SK-N-SH (cell line): ENCODE measurements at regions not wholly inside any gene's neighbourhood (a gene's known extent, or its start where the extent isn't known, plus 50 kb on each side); places are given as distances from the start of the nearest gene placed in this dataset.

Source experiments
- EP300 ChIP-seq, 2 experiments: IDR thresholded peaks; 2 replicates each; pipeline versions ENCODE4 v1.4.0 to v1.6.1; 2012; ENCODE audit warnings: borderline replicate concordance in 1 of 2, low read depth in 1 of 2, low read length in 1 of 2
- JUND ChIP-seq: IDR thresholded peaks from 2 replicates; pipeline ENCODE4 v1.4.0; 2012
- MEF2A ChIP-seq: IDR thresholded peaks from 2 replicates; pipeline ENCODE4 v1.4.0; 2012; ENCODE audit warnings: low read depth, borderline replicate concordance
- MXI1 ChIP-seq: IDR thresholded peaks from 2 replicates; pipeline ENCODE4 v1.6.1; 2012; ENCODE audit warnings: mild to moderate bottlenecking, low read depth, low read length, improper control_type of control experiment
- POLR2AphosphoS5 ChIP-seq: IDR thresholded peaks from 2 replicates; pipeline ENCODE4 v1.6.1; 2012; ENCODE audit warnings: low read depth, low read length
- RAD21 ChIP-seq: IDR thresholded peaks from 2 replicates; pipeline ENCODE4 v1.6.1; 2012; ENCODE audit warnings: mild to moderate bottlenecking, low read length
- RCOR1 ChIP-seq: fragments of 150-350 bp; IDR thresholded peaks from 2 replicates; pipeline ENCODE4 v1.6.1; 2017; ENCODE audit warnings: antibody characterized with exemption, low read length
- REST ChIP-seq: IDR thresholded peaks from 2 replicates; pipeline ENCODE4 v1.6.1; 2012; ENCODE audit warnings: mild to moderate bottlenecking, low read depth, low read length, moderate library complexity
- RXRA ChIP-seq: IDR thresholded peaks from 2 replicates; pipeline ENCODE4 v1.4.0; 2012; ENCODE audit warnings: low read depth, mild to moderate bottlenecking, borderline replicate concordance
- SIN3A ChIP-seq: IDR thresholded peaks from 2 replicates; pipeline ENCODE4 v1.6.1; 2012; ENCODE audit warnings: low read depth, mild to moderate bottlenecking, low read length, moderate library complexity, borderline replicate concordance
- TAF1 ChIP-seq: IDR thresholded peaks from 2 replicates; pipeline ENCODE4 v1.6.1; 2012; ENCODE audit warnings: low read depth, mild to moderate bottlenecking, low read length, moderate library complexity, borderline replicate concordance
- USF2 ChIP-seq: fragments of 150-350 bp; IDR thresholded peaks from 2 replicates; pipeline ENCODE4 v1.6.1; 2017; ENCODE audit warnings: antibody characterized with exemption, low read length, low read depth, borderline replicate concordance
- TF ChIP-seq, protein P1 (sequence below): fragments of 200-600 bp; sonication (generic); IDR thresholded peaks from 2 replicates; pipeline ENCODE4 v1.6.1; 2017; ENCODE audit warnings: antibody characterized with exemption, mild to moderate bottlenecking, moderate library complexity
- TF ChIP-seq, protein P2 (sequence below): IDR thresholded peaks from 2 replicates; pipeline ENCODE4 v1.4.0; 2012; ENCODE audit warnings: low read depth

DNA sequence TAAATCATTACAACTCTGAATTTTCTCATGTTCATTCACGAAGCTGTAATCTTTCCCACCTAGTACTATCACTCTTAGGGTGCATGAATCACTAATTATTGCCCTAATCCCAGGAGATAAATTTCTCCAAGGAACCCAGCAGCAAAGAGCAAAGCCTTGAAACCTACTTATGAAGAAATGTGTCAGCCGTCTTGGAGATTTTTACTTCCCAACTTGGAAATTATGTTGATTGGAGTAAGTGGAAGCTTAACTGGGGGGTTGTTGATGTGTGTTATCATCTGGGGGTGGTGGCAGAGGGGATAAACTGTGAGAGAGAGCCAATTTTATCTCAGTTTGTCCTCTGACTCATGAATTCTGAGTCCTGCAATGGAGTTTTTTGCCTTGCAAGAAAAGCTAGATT lies 440.5 kb upstream of the WWC1 start:
- TF ChIP-seq REST (no peak), JUND (no peak), MEF2A (no peak), POLR2AphosphoS5 (no peak), SIN3A (no peak), MXI1 (no peak), TAF1 (no peak), RAD21 (no peak), RXRA (no peak), RCOR1 (no peak), EP300 (IDR thresholded peaks at IDR 0.05; ENCODE audit: borderline replicate concordance in 1 of 2, low read depth in 1 of 2, low read length in 1 of 2) (no peak), USF2 (no peak)
- TF ChIP-seq, protein P1, sequence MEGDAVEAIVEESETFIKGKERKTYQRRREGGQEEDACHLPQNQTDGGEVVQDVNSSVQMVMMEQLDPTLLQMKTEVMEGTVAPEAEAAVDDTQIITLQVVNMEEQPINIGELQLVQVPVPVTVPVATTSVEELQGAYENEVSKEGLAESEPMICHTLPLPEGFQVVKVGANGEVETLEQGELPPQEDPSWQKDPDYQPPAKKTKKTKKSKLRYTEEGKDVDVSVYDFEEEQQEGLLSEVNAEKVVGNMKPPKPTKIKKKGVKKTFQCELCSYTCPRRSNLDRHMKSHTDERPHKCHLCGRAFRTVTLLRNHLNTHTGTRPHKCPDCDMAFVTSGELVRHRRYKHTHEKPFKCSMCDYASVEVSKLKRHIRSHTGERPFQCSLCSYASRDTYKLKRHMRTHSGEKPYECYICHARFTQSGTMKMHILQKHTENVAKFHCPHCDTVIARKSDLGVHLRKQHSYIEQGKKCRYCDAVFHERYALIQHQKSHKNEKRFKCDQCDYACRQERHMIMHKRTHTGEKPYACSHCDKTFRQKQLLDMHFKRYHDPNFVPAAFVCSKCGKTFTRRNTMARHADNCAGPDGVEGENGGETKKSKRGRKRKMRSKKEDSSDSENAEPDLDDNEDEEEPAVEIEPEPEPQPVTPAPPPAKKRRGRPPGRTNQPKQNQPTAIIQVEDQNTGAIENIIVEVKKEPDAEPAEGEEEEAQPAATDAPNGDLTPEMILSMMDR, result no peak
- TF ChIP-seq, protein P2, sequence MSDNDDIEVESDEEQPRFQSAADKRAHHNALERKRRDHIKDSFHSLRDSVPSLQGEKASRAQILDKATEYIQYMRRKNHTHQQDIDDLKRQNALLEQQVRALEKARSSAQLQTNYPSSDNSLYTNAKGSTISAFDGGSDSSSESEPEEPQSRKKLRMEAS, result no peak
